Colonic mucosa (tissue), 4 donors: ENCODE measurements at regions not wholly inside any gene's neighbourhood (a gene's known extent, or its start where the extent isn't known, plus 50 kb on each side); places are given as distances from the start of the nearest gene placed in this dataset.

Experiments
- DNase-seq: peaks from one replicate; pipeline ENCODE4 v3.0.0-alpha.2; 2020
- H3K27ac ChIP-seq: fragments of 200-600 bp; one replicate; pipeline ENCODE4 v1.8.0; 2021
- H3K27me3 ChIP-seq: fragments of 200-600 bp; one replicate; pipeline ENCODE4 v1.8.0; 2021
- H3K36me3 ChIP-seq: fragments of 200-600 bp; one replicate; pipeline ENCODE4 v1.8.0; 2021
- H3K4me1 ChIP-seq: fragments of 200-600 bp; one replicate; pipeline ENCODE4 v1.8.0; 2021; ENCODE audit warnings: mild to moderate bottlenecking
- H3K4me3 ChIP-seq: fragments of 200-600 bp; one replicate; pipeline ENCODE4 v1.8.0; 2021
- H3K9ac ChIP-seq, 2 donors: one replicate each; pipeline ENCODE4 v1.7.0; 2013; ENCODE audit warnings: control low read depth in 2 of 2, low read depth in 2 of 2, low read length in 2 of 2
- H3K9me3 ChIP-seq: fragments of 200-600 bp; one replicate; pipeline ENCODE4 v1.8.0; 2021
- intact Hi-C: fragments of 100-400 bp; cut with DNase I; formaldehyde crosslinking; loops from one replicate; pipeline ENCODE4 v1.14.1; 2022
- TF ChIP-seq, protein P1 (sequence below): fragments of 200-600 bp; IDR thresholded peaks from one replicate; pipeline ENCODE4 v1.8.0; 2022; ENCODE audit warnings: antibody characterized with exemption, mild to moderate bottlenecking
- donor health status: healthy.
- donor health status: DM: no; HTN: no; CAD: no.
- donor health status: DM: no; HTN: no; CAD: no.

DNA sequence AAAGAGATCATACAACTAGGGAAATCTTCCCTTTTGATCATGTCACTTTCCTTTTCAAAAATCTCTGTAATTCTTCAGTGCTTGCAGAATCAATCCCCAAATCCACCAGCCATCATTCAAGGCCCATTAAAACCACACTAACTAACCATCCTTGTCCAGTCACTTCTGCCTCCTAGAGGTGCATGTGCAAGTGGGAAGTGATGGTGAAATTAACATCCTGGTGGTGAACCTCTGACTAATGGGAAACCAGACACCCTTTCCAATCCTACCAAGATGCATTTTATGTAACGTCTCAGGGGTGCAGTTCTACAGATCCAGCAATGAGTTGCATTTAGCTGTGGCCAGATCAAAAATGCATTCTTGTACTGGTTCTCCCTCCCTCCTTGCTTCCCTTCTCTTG lies 341.8 kb downstream of the RAPGEF2 start:
- no peaks in the 10 kb centered on the region for H3K9me3 ChIP-seq
- H3K36me3 ChIP-seq, result no peaks in the 10 kb centered on the region
- TF ChIP-seq, protein P1, sequence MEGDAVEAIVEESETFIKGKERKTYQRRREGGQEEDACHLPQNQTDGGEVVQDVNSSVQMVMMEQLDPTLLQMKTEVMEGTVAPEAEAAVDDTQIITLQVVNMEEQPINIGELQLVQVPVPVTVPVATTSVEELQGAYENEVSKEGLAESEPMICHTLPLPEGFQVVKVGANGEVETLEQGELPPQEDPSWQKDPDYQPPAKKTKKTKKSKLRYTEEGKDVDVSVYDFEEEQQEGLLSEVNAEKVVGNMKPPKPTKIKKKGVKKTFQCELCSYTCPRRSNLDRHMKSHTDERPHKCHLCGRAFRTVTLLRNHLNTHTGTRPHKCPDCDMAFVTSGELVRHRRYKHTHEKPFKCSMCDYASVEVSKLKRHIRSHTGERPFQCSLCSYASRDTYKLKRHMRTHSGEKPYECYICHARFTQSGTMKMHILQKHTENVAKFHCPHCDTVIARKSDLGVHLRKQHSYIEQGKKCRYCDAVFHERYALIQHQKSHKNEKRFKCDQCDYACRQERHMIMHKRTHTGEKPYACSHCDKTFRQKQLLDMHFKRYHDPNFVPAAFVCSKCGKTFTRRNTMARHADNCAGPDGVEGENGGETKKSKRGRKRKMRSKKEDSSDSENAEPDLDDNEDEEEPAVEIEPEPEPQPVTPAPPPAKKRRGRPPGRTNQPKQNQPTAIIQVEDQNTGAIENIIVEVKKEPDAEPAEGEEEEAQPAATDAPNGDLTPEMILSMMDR, result no peak
- intact Hi-C loops, result loop anchor here (10.0 kb wide), 2 partner anchors 240 to 590 kb away; no protein-coding TSS in a partner anchor
- DNase-seq, result no peak
- no peaks in the 10 kb centered on the region for H3K27me3 ChIP-seq
- H3K27ac ChIP-seq, result no peak overlapping the region
- no peak overlapping the region for H3K4me3 ChIP-seq
- H3K4me1 ChIP-seq, result no peaks in the 10 kb centered on the region
- H3K9ac ChIP-seq, result no peak overlapping the region

DNA sequence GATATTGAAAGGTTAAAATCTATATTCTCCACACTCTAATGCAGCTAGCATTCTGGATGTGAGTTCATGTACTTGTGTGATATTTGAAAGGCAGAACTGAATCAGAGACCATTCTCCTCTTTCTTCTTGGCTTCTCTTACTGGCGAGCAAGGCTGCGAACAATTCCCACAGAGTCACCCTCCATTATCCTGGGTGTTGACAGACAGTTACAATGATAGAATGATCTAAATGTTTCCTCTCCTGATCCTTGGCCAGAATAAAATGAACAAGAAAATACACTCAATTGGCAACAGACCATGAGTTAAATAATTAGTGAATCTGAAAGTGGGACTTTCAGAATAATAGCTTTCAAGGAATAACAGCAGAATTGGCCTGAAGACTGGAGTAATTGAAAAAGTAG lies 342.8 kb downstream of the RAPGEF2 start:
- Histone ChIP-seq H3K4me1 (no peaks in the 10 kb centered on the region), H3K9ac (peak overlapping the region in 1 of 2 donors; percentile 1), H3K4me3 (no peak overlapping the region), H3K27me3 (no peaks in the 10 kb centered on the region), H3K9me3 (no peaks in the 10 kb centered on the region), H3K36me3 (no peaks in the 10 kb centered on the region), H3K27ac (no peak overlapping the region)
- intact Hi-C loops, result loop anchor here (10.0 kb wide), 2 partner anchors 241 to 591 kb away; no protein-coding TSS in a partner anchor
- TF ChIP-seq, protein P1, result no peak
- no peak for DNase-seq

DNA sequence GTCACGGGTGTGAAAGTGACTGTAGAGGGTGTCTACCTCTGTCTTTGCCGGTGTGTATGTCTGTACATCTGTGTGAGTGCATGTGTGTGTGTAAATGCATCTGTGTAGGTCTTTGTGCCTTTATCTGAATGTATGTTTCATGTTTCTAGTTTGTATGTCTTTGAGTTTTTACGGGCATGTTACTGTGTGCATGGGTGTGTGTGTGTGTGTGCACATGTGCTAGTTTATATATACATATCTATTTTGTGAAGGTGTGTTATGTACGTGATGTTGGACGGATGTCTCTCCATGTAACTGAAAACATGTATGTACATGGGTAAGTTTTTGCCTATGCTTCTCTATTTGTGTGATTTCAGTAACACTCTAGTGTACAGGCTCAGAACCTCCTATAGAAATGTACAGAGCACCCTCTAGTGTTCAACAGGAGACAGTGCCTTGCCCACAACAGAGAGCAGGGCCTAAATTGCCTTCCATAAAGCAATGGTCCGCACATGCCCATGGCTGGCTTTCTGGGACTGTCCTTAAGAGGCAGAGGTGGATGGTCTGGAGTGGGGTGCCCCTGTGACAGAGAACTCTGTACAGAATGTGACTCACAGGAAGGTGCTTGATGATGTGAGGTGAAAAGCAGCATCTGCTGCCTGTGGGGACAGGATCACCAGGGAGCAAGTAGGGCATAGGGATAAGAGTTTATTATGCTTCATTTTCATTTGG lies 343.5 kb downstream of the RAPGEF2 start:
- Histone ChIP-seq H3K9ac (no peak overlapping the region), H3K27me3 (no peaks in the 10 kb centered on the region), H3K4me1 (no peaks in the 10 kb centered on the region), H3K36me3 (no peaks in the 10 kb centered on the region), H3K4me3 (no peak overlapping the region), H3K27ac (no peak overlapping the region), H3K9me3 (no peaks in the 10 kb centered on the region)
- TF ChIP-seq, protein P1, result peak; percentile 88
- intact Hi-C loops, result loop anchor here (10.0 kb wide), 2 partner anchors 242 to 592 kb away; no protein-coding TSS in a partner anchor
- DNase-seq, result peak; percentile 18

DNA sequence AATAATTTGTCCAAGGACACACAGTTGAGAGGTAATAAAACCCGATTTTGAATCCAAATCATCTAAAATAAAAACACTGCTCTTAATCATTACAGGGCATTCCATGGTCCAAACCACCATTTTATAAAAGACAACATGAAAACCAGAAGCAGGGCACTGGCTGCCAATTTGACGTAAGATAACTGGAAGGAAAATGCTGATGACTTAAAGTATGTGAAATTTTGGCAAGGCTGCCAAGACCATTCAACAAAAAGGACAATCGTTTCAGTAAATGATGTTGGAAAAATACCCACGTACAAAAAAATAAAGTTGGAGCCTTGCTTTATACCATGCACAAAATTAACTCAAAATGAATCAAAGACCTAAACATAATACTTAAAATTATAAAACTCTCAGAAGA lies 344.4 kb downstream of the RAPGEF2 start:
- H3K36me3 ChIP-seq, result no peaks in the 10 kb centered on the region
- no peak overlapping the region for H3K27ac ChIP-seq

DNA sequence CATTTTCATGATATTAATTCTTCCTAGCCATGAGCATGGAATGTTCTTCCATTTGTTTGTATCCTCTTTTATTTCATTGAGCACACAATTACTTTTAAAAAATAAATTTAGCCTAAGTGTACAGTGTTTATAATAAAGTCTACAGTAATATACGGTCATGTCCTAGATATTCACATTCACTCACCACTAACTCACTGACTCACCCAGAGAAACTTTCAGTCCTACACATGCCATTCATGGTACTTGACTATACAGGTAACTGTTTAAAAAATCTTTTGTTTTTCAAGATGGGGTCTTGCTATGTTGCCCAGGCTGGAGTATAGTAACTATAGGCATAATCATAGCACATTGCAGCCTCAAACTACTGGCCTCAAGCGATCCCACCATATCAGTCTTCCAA lies 348.1 kb downstream of the RAPGEF2 start:
- Histone ChIP-seq H3K27me3 (no peaks in the 10 kb centered on the region), H3K27ac (no peak overlapping the region), H3K4me1 (no peaks in the 10 kb centered on the region), H3K9ac (no peak overlapping the region), H3K36me3 (no peaks in the 10 kb centered on the region), H3K9me3 (no peaks in the 10 kb centered on the region), H3K4me3 (no peak overlapping the region)
- DNase-seq, result no peak
- TF ChIP-seq, protein P1, result no peak
- intact Hi-C loops, result no loop called here

More for the DNA sequence above, 344.4 kb downstream of the RAPGEF2 start:
- no peaks in the 10 kb centered on the region for H3K4me1 ChIP-seq
- H3K9ac ChIP-seq, result no peak overlapping the region
- H3K27me3 ChIP-seq, result no peaks in the 10 kb centered on the region
- TF ChIP-seq, protein P1, result no peak
- intact Hi-C loops, result loop anchor here (10.0 kb wide), 2 partner anchors 242 to 592 kb away; no protein-coding TSS in a partner anchor
- DNase-seq, result no peak
- H3K4me3 ChIP-seq, result no peak overlapping the region
- no peaks in the 10 kb centered on the region for H3K9me3 ChIP-seq
